ENCODE measurements at regions not wholly inside any gene's neighbourhood (a gene's known extent, or its start where the extent isn't known, plus 50 kb on each side); places are given as distances from the start of the nearest gene placed in this dataset.

GRCh38 chr16:52101246-52101645, 445.7 kb downstream of the TOX3 start:
- no peak for DNase-seq

DNA sequence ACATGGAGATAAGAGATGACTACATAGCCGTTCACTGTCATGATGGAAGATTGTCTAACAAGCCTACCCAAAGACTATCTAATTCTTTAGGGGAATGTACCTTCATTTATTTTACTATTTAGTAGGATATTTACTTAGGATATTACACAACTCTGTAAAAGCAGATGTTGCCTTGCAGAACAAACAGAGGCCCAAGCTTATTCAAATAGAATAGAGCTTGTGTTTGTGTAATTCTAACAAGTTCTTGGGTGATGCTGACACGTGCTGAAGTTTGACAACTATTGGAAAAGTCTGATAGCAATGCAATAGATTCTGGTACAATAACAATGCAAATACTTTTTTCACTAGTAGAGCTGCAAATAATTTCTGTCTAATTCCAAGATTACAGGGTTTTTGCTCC, 447.6 kb downstream of the TOX3 start:
- DNase-seq, result no peak

DNA sequence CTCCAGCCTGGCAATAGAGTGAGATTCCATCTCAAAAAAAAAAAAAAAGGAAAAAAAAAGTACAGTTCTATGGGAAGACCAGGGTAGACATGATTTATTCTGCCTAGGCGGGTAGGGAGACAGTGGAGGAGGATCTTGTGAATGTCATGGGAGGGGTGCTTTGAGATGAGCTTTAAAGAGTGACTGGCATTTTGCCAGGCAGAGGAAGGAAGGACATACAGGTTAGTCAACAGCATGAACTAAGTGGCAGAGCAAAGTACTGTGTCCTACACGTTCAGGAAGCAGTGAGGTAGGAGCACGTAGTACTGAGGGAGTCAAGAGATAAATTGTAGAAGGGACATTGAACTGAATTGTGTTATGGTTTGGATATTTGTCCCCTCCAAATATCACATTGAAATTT, 451.5 kb downstream of the TOX3 start:
- no peak for DNase-seq

DNA sequence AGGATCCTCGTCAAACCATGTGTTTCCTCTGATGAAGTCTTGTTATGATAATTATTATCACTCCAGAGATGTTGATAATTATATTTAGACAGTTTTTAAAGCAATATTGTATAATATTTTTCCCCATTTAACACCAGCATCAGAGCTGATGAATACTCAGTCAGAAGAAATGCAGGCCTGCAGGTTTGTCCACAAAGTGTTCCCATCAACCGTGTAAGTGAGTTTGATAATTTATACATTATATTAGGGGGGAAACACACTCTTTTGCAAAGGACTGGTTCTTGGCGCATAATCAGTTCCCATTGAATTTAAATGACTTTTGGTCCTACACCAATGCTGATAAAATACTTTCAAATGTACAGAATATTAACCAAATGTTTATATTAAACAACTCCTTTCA, 454.8 kb downstream of the TOX3 start:
- DNase-seq, result no peak

- DNase-seq, result no peak
Observed at GRCh38 chr16:52090080-52090479, 456.9 kb downstream of the TOX3 start.

GRCh38 chr16:52089476-52089875, 457.5 kb downstream of the TOX3 start:
- DNase-seq, result no peak

DNA sequence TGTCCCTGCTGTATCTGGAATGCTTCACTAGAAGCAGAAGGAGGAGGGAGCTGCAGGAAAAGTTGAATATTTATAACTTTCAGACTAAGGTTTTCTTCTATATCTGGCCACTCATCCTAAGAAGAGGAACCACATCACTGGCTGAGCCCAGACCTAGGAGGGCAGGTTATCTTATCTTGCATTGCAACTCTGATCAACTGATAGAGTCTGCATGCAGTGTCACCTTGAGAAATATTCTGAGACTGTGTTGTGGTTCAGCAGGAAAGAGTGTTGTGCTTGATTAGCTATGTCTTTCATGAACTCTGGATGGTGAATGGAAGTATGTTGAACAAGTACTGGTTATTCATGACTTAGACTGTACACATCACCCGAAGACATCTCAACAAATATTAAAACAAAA, 460.0 kb downstream of the TOX3 start:
- DNase-seq, result no peak

GRCh38 chr16:52078716-52079655, 468.0 kb downstream of the TOX3 start:
- no peak for DNase-seq

DNA sequence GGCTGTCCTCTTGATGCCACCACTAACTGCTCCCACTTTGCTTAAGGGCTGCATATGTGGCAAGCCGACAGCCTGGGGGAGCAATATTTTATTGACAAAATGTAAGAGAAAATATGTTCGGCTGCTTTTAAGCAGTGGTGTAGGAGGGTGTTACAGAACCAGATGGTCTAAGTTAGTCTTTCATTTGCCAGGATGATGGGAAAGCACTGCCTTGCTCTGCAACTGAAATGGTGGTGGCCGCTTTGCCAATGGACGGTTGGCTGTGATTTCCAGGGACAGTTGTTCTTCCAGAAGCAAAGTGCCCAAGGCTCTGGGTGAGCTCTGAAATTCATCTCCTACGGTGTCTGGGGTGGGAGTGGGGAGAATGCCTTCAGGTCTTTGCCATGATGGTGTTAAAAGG, 469.3 kb downstream of the TOX3 start:
- DNase-seq, result no peak

DNA sequence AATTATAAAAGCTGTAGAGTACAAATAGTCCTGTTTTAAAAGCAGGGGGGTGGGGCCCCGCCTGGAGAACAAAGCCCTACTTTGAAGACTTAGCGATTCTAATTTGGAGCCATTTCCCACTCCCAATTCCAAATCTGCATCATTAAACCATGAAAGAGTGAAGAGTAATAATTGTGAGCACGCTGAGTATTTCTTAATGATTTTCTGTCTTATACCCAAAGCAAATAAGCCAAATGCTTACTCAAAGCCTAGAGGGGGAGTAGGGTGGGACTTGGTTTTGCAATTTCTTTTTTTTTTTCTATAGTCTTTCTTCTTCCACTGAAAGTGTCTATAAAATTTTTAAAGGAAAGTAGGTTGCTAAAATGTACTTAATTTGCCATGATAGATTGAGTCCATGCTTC, 470.1 kb downstream of the TOX3 start:
- DNase-seq, result no peak

DNA sequence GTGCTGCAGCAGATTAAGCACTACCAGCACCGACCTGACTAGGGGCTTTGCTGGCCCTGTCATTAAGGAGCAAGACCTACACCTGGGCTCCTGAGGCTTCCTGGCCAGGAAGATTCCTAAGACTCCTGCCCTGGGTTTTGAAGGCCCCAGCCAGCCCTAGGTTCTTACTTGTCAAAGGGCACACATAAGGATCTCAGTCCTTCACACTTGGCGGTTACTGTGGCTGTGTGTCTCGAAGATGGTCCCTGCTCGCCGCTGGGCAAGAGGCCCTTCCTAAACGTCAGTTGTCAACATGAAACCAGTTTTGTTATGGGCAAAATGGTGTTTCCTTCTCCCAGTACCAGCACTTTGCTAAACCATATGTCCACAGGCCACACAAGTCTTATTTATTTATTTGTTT, 470.6 kb downstream of the TOX3 start:
- DNase-seq, result no peak

DNA sequence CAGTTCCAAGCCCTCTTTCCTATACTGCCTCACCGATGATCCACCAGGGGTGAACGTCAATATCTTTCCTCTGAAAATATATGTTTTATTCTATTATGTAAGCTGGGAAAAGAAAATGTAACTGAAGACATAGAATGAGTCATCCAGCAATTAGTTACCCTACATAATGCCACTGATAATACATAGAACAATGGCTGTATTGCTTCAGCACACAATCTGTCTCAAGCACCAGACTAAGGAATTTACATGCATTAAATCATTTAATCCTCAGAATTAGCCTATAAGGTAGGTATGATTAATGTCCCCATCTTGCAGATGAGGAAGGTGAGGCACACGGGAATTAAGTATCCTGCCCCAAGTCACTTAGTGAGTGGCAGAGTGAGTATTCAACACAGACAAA, 472.8 kb downstream of the TOX3 start:
- DNase-seq, result no peak

DNA sequence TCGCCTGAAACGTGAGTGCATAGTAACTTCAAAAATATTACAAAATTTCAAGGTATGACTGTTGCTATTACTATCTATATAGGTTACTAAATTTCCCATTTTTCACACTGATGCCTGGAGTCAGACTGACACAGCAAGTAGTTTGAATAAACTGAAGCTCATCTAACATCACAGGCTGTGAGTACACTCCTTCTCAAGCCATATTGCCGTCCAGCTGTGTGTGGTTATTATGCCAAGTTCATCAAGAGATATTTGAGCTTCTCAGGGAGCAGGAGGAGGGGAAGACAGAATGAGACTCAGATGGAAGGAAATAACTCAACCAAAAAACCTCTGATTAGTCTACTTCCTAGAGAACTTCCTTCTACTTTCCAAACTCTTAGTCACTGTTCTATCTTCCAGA, 473.9 kb downstream of the TOX3 start:
- no peak for DNase-seq

- DNase-seq, result no peak
Observed at GRCh38 chr16:52071101-52071500, 475.8 kb downstream of the TOX3 start.

GRCh38 chr16:52070341-52071057, 476.4 kb downstream of the TOX3 start:
- DNase-seq, result no peak

DNA sequence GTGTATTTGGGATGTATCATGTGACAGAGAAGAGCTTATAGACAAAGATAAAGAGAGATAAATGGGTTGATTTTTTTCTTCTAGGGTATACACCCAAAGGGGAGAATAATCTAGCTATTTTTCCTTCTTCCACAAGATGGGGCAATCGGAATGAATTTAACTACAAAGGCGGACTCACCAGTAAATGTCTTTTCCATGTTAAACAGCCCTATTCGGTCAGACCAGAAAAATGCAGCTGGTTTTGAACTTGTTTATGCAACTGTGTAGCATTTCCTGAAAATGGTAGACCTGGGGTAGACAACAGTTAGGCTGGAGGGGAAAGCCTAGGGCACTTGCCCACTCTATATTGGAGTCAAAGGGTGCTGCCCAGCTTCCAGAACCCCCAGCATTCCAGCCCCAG, 477.1 kb downstream of the TOX3 start:
- DNase-seq, result no peak

- no peak for DNase-seq
Observed at GRCh38 chr16:52068447-52069074, 478.4 kb downstream of the TOX3 start.

DNA sequence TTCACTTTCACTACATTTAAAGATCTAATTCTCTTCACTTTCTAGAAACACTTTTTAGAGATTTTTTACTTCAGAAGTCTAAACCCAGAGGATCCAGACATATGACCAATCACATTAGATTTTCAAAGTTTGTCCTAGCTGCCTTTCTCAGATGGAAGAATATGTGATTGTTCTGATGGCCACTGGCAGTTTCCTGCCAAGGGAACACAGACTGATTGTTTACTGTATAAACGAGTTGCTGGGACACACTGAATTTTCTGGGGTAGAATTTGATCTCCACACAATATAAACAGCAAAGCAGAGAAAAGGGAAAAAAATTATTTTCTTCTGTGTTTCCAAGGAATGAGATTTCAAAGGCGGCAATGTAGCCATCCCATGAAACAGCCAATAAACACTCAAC, 480.0 kb downstream of the TOX3 start:
- DNase-seq, result no peak

- no peak for DNase-seq
Observed at GRCh38 chr16:52056259-52056658, 490.7 kb downstream of the TOX3 start.

GRCh38 chr16:52055381-52055780, 491.6 kb downstream of the TOX3 start:
- DNase-seq, result no peak

GRCh38 chr16:52054326-52054725, 492.6 kb downstream of the TOX3 start:
- DNase-seq, result no peak

- no peak for DNase-seq
Observed at GRCh38 chr16:52052818-52053217, 494.1 kb downstream of the TOX3 start.

GRCh38 chr16:52051414-52052172, 495.4 kb downstream of the TOX3 start:
- no peak for DNase-seq
